Osteocyte (in vitro differentiated cells): ENCODE measurements at regions not wholly inside any gene's neighbourhood (a gene's known extent, or its start where the extent isn't known, plus 50 kb on each side); places are given as distances from the start of the nearest gene placed in this dataset.

ENCODE experiments used
- DNase-seq: peaks from one replicate; pipeline ENCODE4 v3.0.0; 2021; ENCODE audit warnings: mixed read lengths; ENCODE audit not compliant: unreplicated experiment; ENCODE audit errors: extremely low spot score
- H3K27ac Mint-ChIP-seq: one replicate; pipeline ENCODE4 v1.8.0; 2021; ENCODE audit warnings: mild to moderate bottlenecking, mixed read lengths; ENCODE audit not compliant: unreplicated experiment
- H3K27me3 Mint-ChIP-seq: one replicate; pipeline ENCODE4 v1.8.0; 2021; ENCODE audit warnings: mixed read lengths; ENCODE audit not compliant: unreplicated experiment
- H3K36me3 Mint-ChIP-seq: one replicate; pipeline ENCODE4 v1.8.0; 2021; ENCODE audit warnings: mixed read lengths; ENCODE audit not compliant: unreplicated experiment
- H3K4me1 Mint-ChIP-seq: one replicate; pipeline ENCODE4 v1.8.0; 2021; ENCODE audit warnings: mixed read lengths; ENCODE audit not compliant: unreplicated experiment
- H3K4me3 Mint-ChIP-seq: one replicate; pipeline ENCODE4 v1.8.0; 2021; ENCODE audit warnings: mild to moderate bottlenecking, moderate library complexity, mixed read lengths; ENCODE audit not compliant: unreplicated experiment
- H3K9me3 Mint-ChIP-seq: one replicate; pipeline ENCODE4 v1.8.0; 2021; ENCODE audit warnings: mixed read lengths; ENCODE audit not compliant: unreplicated experiment
- TF ChIP-seq, protein P1 (sequence below): fragments of 200-600 bp; sonication (generic); IDR thresholded peaks from 2 replicates; pipeline ENCODE4 v1.5.0; 2021; ENCODE audit warnings: antibody characterized with exemption, mild to moderate bottlenecking, moderate library complexity

DNA sequence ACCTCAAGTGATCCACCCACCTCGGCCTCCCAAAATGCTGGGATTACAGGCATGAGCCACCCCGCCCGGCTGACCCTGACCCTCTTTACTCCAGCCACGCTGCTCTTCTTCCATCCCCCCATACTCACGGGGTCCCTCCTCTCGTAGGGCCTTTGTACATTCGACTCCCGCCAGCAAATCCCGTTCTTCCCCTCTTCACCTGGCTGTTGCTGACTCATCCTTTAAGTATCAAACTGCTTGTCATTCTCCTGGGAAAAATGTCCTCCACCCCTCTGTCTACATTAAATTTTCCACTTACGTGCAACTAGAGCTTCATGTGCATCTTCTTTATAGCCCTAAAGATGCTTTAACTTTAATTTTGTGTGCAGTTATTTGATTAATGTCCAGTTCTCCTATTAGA is 203.1 kb downstream of the OPA1 start:
- TF ChIP-seq, protein P1, sequence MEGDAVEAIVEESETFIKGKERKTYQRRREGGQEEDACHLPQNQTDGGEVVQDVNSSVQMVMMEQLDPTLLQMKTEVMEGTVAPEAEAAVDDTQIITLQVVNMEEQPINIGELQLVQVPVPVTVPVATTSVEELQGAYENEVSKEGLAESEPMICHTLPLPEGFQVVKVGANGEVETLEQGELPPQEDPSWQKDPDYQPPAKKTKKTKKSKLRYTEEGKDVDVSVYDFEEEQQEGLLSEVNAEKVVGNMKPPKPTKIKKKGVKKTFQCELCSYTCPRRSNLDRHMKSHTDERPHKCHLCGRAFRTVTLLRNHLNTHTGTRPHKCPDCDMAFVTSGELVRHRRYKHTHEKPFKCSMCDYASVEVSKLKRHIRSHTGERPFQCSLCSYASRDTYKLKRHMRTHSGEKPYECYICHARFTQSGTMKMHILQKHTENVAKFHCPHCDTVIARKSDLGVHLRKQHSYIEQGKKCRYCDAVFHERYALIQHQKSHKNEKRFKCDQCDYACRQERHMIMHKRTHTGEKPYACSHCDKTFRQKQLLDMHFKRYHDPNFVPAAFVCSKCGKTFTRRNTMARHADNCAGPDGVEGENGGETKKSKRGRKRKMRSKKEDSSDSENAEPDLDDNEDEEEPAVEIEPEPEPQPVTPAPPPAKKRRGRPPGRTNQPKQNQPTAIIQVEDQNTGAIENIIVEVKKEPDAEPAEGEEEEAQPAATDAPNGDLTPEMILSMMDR = no peak
- DNase-seq = no peak
- H3K36me3 Mint-ChIP-seq = no peaks in the 10 kb centered on the region
- H3K4me1 Mint-ChIP-seq = peaks cover 3% of the 10 kb centered on the region
- H3K27me3 Mint-ChIP-seq = peaks cover 83% of the 10 kb centered on the region
- no peak overlapping the region for H3K4me3 Mint-ChIP-seq
- H3K9me3 Mint-ChIP-seq = no peaks in the 10 kb centered on the region
- no peak overlapping the region for H3K27ac Mint-ChIP-seq

DNA sequence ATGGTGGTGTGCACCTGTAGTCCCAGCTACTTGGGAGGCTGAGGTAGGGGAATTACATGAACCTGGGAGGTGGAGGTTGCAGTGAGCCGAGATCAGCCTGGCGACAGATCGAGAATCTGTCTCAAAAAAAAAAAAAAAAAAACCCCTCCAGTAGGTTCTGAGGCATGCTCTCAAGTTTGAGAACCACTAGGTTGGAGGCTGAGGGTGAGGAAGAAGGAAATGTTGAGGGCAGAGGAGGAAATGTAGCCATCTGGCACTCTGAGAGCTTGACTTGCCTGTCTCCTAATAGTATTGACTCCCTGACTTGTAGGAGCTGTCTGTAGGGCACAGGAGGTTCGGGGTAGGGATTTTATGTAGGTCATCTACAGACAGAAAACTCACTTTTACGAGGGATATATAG is 204.6 kb downstream of the OPA1 start:
- Mint-ChIP-seq H3K9me3 (no peaks in the 10 kb centered on the region), H3K36me3 (no peaks in the 10 kb centered on the region), H3K27ac (no peak overlapping the region), H3K27me3 (peaks cover 76% of the 10 kb centered on the region), H3K4me1 (peaks cover 3% of the 10 kb centered on the region), H3K4me3 (no peak overlapping the region)
- DNase-seq = no peak
- TF ChIP-seq, protein P1 = no peak

DNA sequence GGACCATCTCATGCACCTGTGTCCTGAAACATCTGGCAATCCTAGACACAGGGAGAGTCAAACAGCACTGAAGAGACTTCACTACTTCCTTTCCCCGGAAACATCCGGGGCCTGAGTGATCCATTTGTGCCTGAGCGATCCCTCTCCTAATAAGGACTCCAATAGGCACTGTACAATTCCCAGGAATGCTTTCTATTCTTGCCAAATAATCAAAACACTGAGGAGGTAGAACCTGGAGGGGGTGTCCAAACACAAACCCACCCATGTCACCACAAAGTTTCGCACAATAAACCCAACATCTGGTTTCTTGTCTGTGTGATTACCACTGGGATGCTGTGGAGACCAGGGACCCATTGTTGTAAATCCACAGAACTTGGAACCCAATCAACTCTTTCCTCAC is 205.0 kb downstream of the OPA1 start:
- Mint-ChIP-seq H3K4me3 (no peak overlapping the region), H3K36me3 (no peaks in the 10 kb centered on the region), H3K4me1 (peaks cover 3% of the 10 kb centered on the region), H3K27me3 (peaks cover 76% of the 10 kb centered on the region), H3K27ac (no peak overlapping the region), H3K9me3 (no peaks in the 10 kb centered on the region)
- TF ChIP-seq, protein P1 = no peak
- no peak for DNase-seq

DNA sequence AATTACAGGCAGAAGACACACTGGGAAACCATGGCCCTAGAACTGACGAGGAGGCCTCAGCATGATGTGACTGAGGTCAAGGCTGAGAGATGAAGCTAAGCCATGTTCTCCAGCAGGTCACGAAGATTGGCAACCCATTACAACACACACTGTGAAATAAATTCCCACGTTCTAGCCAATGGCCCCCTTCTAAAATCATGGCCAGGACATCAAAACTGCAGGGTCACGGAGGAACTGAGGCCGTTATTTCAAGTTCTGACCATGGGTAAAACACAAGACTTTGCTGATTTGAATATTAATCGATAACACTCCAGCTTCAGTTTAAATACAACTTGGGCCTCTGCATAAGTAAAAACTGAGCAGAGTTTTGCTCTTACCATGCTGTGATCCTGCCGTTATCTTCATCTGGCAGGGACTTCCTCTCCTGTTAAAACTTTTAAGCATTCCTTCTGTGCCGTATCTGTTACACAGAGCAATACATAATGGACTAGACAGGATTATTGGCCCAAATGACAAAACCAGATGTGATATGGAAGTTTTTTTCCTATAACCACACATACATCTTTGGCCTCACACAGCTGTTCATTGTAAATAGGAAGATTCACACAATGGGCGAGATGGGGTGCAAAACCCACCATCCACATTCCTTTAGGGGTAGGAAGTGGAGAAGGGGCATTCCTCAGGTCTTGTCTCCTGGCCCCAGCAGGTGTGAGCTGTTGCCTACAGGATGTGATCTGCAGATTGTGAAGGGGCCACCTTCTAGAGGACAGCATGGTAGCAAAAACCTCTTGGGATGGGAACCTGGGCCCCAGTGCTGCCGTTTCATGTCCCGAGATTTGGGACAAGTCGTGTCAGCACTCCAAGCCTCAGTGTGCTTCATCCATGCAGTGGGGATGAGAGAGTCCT is 207.4 kb downstream of the OPA1 start:
- no peaks in the 10 kb centered on the region for H3K36me3 Mint-ChIP-seq
- TF ChIP-seq, protein P1 = no peak
- peaks cover under 1% of the 10 kb centered on the region for H3K4me1 Mint-ChIP-seq
- H3K4me3 Mint-ChIP-seq = no peak overlapping the region
- no peaks in the 10 kb centered on the region for H3K9me3 Mint-ChIP-seq
- H3K27ac Mint-ChIP-seq = no peak overlapping the region
- DNase-seq = no peak
- H3K27me3 Mint-ChIP-seq = peaks cover 68% of the 10 kb centered on the region

DNA sequence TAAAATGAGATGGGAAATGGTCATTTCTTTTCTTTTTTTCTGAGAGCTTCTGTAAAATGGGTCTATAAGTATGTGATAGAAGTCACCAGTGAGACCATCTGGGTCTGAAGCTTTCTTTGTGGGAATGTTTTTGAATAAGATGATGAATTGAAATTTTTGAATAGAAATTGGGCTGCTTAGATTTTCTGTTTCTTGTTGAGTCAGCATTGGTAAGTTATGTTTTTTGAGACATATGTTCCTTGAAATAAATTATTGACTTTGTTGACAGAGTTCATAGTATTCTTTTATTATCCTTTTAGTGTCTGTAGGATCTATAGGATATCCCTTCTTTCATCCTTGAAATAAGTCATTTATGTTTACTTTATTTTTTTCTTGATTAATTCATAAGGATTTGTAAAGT is 208.1 kb downstream of the OPA1 start:
- TF ChIP-seq, protein P1 = no peak
- Mint-ChIP-seq H3K4me3 (no peak overlapping the region), H3K9me3 (no peaks in the 10 kb centered on the region), H3K27ac (no peak overlapping the region), H3K36me3 (no peaks in the 10 kb centered on the region), H3K4me1 (peaks cover 8% of the 10 kb centered on the region), H3K27me3 (peaks cover 66% of the 10 kb centered on the region)
- DNase-seq = no peak
